DND-41 (cell line): ENCODE measurements at regions not wholly inside any gene's neighbourhood (a gene's known extent, or its start where the extent isn't known, plus 50 kb on each side); places are given as distances from the start of the nearest gene placed in this dataset.

Source experiments
- CTCF ChIP-seq: IDR thresholded peaks from 2 replicates; pipeline ENCODE4 v1.5.1; 2012; ENCODE audit warnings: borderline replicate concordance, low read length, moderate library complexity, mild to moderate bottlenecking; ENCODE audit not compliant: poor library complexity, severe bottlenecking; ENCODE audit errors: extremely low read depth
- EZH2 ChIP-seq: IDR thresholded peaks from 3 replicates; pipeline ENCODE4 v1.6.1; 2012; ENCODE audit warnings: borderline replicate concordance, low read depth, mild to moderate bottlenecking, moderate library complexity, low read length, inconsistent platforms; ENCODE audit not compliant: severe bottlenecking

- TF ChIP-seq CTCF (no peak), EZH2 (no peak)
These were observed 115.7 kb downstream of the MATN1 start for GRCh38 chr1:30607723-30608122.
